ENCODE measurements at regions not wholly inside any gene's neighbourhood (a gene's known extent, or its start where the extent isn't known, plus 50 kb on each side); places are given as distances from the start of the nearest gene placed in this dataset.

DNA sequence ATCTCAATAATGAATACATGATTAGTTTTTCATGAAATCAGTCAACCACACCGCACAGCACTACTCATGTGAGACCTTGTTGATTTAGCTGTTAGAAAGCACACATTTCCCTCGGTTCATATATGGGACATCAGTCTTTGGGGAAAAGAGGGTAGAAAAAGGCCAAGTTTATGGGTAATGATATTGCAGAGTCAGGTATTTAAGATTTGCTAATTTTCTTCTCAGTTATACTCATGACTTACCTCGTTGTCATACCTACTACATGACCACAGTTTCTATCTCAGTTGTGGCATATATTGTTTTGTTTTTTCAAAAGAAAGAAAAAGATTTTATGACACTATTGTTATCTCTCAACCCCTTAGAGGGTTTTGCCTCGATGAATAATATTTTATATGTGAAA is 165.6 kb downstream of the POU4F1 start:
- Mint-ChIP-seq H3K4me3 (no peak overlapping the region), H3K36me3 (no peaks in the 10 kb centered on the region), H3K27me3 (ENCODE audit: low read depth in 3 of 3) (peaks cover 0 to 2% (median 2%) of the 10 kb centered on the region in 3 donors), H3K9me3 (peaks cover 0 to 2% (median 0%) of the 10 kb centered on the region in 7 donors), H3K4me1 (peaks cover 7% of the 10 kb centered on the region), H3K27ac (no peak overlapping the region)
- 100% methylated on average over 1 of the region's 4 CpGs for WGBS (ENCODE audit: insufficient coverage)
- Histone ChIP-seq H3K9ac (ENCODE audit: insufficient read depth, low read length, poor library complexity, severe bottlenecking) (no peak overlapping the region), H3K27me3 (ENCODE audit: control insufficient read depth in 2 of 2, insufficient read depth in 2 of 2, low read length in 2 of 2) (no peaks in the 10 kb centered on the region), H3K4me3 (replicated peaks in 1 of 3; ENCODE audit: low read depth in 2 of 3, low read length in 3 of 3) (no peak overlapping the region), H3K4me2 (replicated peaks; ENCODE audit: extremely low read depth, low read length, poor library complexity, severe bottlenecking) (no peak overlapping the region), H3K27ac (ENCODE audit: low read depth in 1 of 2, low read length in 2 of 2) (no peak overlapping the region), H3K36me3 (replicated peaks in 1 of 2; ENCODE audit: control insufficient read depth in 1 of 2, insufficient read depth in 2 of 2, low read length in 2 of 2) (no peaks in the 10 kb centered on the region), H4K20me1 (ENCODE audit: insufficient read depth, low read length) (no peaks in the 10 kb centered on the region), H2AFZ (ENCODE audit: insufficient read depth, low read depth, low read length, poor library complexity, severe bottlenecking) (no peak overlapping the region), H3K9me3 (replicated peaks in 1 of 2; ENCODE audit: control insufficient read depth in 1 of 2, insufficient read depth in 1 of 2, low read length in 2 of 2) (no peaks in the 10 kb centered on the region), H3K79me2 (ENCODE audit: insufficient read depth, low read length) (no peaks in the 10 kb centered on the region), H3K4me1 (ENCODE audit: control insufficient read depth in 1 of 2, insufficient read depth in 2 of 2, low read length in 2 of 2) (peaks cover 0 to 3% of the 10 kb centered on the region in 2 donors)
- TF ChIP-seq, protein P1, sequence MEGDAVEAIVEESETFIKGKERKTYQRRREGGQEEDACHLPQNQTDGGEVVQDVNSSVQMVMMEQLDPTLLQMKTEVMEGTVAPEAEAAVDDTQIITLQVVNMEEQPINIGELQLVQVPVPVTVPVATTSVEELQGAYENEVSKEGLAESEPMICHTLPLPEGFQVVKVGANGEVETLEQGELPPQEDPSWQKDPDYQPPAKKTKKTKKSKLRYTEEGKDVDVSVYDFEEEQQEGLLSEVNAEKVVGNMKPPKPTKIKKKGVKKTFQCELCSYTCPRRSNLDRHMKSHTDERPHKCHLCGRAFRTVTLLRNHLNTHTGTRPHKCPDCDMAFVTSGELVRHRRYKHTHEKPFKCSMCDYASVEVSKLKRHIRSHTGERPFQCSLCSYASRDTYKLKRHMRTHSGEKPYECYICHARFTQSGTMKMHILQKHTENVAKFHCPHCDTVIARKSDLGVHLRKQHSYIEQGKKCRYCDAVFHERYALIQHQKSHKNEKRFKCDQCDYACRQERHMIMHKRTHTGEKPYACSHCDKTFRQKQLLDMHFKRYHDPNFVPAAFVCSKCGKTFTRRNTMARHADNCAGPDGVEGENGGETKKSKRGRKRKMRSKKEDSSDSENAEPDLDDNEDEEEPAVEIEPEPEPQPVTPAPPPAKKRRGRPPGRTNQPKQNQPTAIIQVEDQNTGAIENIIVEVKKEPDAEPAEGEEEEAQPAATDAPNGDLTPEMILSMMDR (IDR thresholded peaks at IDR 0.05), result no peak
- DNase-seq, result no peak
- intact Hi-C loops (cut with micrococcal nuclease), result no loop called here

- Histone ChIP-seq H3K36me3 (replicated peaks in 1 of 2; ENCODE audit: control insufficient read depth in 1 of 2, insufficient read depth in 2 of 2, low read length in 2 of 2) (no peaks in the 10 kb centered on the region), H3K4me2 (replicated peaks; ENCODE audit: extremely low read depth, low read length, poor library complexity, severe bottlenecking) (no peak overlapping the region), H3K4me1 (ENCODE audit: control insufficient read depth in 1 of 2, insufficient read depth in 2 of 2, low read length in 2 of 2) (peaks cover 0 to 3% of the 10 kb centered on the region in 2 donors), H3K9me3 (replicated peaks in 1 of 2; ENCODE audit: control insufficient read depth in 1 of 2, insufficient read depth in 1 of 2, low read length in 2 of 2) (no peaks in the 10 kb centered on the region), H3K27ac (ENCODE audit: low read depth in 1 of 2, low read length in 2 of 2) (no peak overlapping the region), H3K4me3 (replicated peaks in 1 of 3; ENCODE audit: low read depth in 2 of 3, low read length in 3 of 3) (no peak overlapping the region), H4K20me1 (ENCODE audit: insufficient read depth, low read length) (no peaks in the 10 kb centered on the region), H2AFZ (ENCODE audit: insufficient read depth, low read depth, low read length, poor library complexity, severe bottlenecking) (no peak overlapping the region), H3K9ac (ENCODE audit: insufficient read depth, low read length, poor library complexity, severe bottlenecking) (no peak overlapping the region), H3K27me3 (ENCODE audit: control insufficient read depth in 2 of 2, insufficient read depth in 2 of 2, low read length in 2 of 2) (no peaks in the 10 kb centered on the region), H3K79me2 (ENCODE audit: insufficient read depth, low read length) (no peaks in the 10 kb centered on the region)
- Mint-ChIP-seq H3K27me3 (ENCODE audit: low read depth in 3 of 3) (peaks cover 0 to 2% (median 2%) of the 10 kb centered on the region in 3 donors), H3K36me3 (no peaks in the 10 kb centered on the region), H3K9me3 (peaks cover 0 to under 1% (median 0%) of the 10 kb centered on the region in 7 donors), H3K27ac (no peak overlapping the region), H3K4me3 (no peak overlapping the region), H3K4me1 (peaks cover 7% of the 10 kb centered on the region)
- intact Hi-C loops (cut with micrococcal nuclease), result no loop called here
- DNase-seq, result no peak
- TF ChIP-seq, protein P1 (IDR thresholded peaks at IDR 0.05), result no peak
- WGBS (ENCODE audit: insufficient coverage), result no CpG with 5 or more reads among the region's 3 CpGs
Observed at GRCh38 chr13:78436311-78436710, 167.0 kb downstream of the POU4F1 start.
